T-helper 2 cell (primary cell): ENCODE measurements at regions not wholly inside any gene's neighbourhood (a gene's known extent, or its start where the extent isn't known, plus 50 kb on each side); places are given as distances from the start of the nearest gene placed in this dataset.

Source experiments
- DNase-seq, 5 experiments: peaks; one replicate each; pipeline versions ENCODE4 v3.0.0 to v3.0.0-alpha.2; 2012 to 2022

GRCh38 chr5:124102486-124102885, 590.5 kb downstream of the CSNK1G3 start:
- no peak for DNase-seq

DNA sequence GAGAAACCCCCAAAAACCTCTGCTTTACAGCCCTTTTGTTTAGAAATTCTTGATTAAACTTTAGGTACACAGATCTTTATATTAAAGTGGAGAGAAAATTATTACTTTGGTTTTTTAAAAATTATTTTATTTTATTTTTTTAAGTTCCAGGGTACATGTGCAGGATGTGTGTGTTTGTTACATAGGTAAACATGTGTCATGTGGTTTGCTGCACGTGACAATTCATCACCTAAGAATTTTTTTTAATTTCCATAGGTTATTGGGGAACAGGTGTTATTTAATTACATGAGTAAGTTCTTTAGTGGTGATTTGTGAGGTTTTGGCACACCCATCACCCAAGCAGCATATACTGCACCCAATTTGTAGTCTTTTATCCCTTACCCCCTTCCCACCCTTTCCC, 581.7 kb downstream of the CSNK1G3 start:
- no peak for DNase-seq

DNA sequence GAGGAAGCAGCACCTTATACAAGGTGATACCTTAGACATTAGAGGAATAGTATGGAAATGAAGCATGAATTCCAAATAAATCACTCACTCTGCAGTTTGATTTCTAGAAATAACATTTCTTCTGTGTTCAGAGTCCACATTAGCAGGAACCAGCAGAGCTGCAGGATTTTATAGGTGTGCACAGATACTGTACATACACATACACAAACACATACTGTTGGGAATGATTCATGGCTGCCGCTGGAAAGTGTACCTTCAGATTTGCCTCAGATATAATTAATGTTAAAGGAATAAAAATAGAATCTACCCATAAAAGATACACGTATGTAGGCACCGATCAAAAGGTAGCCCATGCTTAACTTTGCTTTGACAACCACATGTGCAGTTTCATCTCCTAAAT, 578.1 kb downstream of the CSNK1G3 start:
- DNase-seq: no peak

DNA sequence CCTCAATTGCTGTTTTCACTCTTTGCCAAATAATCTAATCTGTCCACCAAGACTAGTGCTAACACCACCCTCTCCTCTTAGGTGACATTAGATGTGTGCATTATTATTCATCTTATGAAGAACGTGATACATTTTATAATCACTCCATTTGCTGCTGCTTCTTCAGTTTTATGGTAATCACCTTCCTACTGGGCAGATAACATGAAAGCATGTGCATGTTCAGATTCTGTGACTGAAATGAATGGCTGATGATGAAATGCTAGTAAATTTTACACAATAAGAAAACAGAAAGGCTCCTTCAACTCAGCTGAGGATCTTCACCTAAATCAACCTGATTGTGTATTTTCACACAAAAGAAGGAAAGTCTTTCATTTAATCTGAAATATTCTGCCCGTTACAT, 577.6 kb downstream of the CSNK1G3 start:
- no peak for DNase-seq

- no peak for DNase-seq
Measured at GRCh38 chr5:124088289-124089032, 576.5 kb downstream of the CSNK1G3 start.

DNA sequence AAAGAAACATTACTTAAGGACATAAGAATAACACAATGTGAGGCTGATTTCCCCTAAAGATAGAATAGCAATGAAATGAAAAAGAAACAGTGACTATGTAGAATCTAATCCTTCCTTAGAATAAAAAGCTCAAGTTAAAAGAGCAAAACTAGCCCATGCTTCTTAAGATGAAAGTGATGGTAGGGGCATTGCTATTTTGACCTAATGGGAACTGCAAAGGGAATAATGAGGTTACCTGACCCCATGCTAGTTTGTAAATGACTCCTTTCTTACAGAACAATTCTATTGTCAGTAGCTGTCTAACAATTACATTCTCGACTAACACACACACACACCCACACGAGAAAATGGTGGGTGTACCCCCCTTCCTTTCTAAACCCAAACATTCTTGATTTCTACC, 575.8 kb downstream of the CSNK1G3 start:
- DNase-seq: no peak

DNA sequence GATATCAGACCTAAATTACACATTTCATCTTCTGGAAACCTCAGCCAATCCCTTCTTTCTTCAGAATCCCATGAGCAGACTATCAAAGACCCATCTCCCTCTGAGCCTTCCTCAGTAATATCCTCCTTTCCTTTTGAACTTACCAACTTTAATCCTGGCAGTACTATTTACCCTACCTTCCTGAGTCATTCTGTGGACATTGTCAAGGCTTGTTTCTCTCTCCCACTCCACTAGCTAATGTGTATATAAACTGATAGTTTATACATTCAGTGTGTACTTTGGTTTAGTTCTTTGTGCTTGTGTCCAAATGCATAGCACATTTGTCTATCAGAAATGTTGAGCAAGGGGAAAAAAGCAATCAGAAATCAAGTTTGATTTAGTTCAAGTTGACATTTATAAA, 568.3 kb downstream of the CSNK1G3 start:
- DNase-seq: no peak

- no peak for DNase-seq
Measured at GRCh38 chr5:124079062-124079461, 567.1 kb downstream of the CSNK1G3 start.

DNA sequence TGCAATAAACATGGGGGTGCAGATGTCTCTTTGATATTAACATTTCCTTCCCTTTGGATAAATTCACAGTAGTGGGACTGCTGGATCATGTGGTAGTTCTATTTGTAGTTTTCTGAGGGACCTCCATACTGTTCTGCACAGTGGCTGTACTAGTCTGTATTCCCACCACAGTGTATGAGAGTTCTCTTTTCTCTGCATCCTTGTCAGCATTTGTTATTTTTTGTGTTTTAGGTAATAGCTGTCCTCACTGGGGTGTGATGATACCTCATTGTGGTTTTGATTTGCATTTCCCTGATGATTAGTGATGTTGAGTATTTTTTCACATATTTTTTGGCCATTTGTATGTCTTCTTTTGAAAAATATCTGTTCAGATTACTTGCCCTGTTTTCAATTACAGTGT, 562.5 kb downstream of the CSNK1G3 start:
- no peak for DNase-seq

- no peak for DNase-seq
Measured at GRCh38 chr5:124072570-124072969, 560.6 kb downstream of the CSNK1G3 start.

DNA sequence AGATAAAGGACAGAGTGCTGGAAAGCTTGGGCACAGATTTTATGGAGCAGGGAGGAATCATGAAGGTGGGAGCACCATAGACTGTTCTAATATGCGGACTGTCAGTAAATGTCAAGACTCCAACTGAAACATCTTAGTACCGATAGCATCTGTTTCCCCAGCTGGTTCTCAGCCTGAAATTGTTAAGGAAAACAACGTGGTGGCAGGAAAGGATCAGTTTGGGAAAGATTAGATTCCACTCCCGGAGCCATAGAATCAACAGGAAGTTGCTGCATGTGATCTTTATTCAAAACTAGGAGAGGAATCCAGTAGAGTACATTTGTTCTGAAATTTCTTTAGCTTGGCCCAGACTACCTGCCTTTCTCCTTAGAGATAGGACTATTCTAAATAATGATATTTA, 559.1 kb downstream of the CSNK1G3 start:
- DNase-seq: no peak

DNA sequence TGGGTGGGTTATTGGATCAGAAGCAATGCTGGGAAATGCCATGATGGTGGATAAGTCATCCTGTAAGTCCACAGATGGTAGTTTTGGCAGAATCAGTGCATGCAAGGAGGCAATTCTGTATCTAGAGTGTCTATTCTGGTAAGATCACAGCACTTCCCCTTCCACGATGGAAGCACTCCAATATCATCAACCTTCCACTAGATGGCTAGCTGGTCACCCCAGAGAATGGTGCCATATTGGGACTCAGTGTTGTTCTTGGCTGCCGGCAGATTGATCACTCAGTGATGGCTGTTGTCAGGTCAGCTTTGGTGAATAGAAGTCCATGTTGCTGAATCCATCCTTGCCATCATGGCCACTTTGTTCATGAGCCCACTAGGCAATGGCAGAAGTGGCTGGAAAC, 553.5 kb downstream of the CSNK1G3 start:
- DNase-seq: no peak

GRCh38 chr5:124064956-124065355, 553.0 kb downstream of the CSNK1G3 start:
- DNase-seq: no peak

DNA sequence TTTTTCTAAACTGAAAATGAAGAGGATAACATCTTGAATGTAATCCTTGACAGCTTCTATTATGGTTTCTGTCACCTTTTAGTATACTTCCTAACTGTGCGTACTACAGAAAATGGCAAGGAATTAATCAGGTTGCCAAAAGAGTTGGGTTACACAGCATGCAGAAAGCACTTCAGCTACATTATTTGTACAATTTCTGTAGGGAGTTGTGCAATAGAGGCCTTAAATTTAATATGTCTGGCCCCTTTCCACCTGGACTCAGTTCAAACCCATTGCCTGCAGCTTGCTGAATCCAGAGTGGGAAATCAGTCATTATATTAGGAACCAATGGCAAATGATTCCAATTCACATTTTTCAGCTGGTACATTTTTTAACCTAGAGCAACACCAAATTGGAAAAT, 549.7 kb downstream of the CSNK1G3 start:
- DNase-seq: no peak

DNA sequence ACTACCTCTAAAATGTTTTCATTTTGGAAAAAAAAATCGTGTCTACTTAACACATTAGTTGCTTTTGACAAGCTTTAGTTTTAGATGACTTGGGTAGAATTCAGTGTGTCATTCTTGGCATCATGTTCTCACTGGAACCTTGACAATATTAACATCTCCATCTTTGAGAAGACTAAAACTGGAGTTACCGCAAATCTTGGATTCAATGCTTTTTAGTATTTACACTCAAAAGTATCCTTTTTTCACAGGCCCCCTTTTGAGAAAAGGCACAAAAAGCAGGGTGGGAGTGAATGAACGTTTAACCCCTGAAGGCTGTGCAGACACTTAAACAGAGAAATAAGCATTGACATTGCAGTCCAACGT, 549.1 kb downstream of the CSNK1G3 start:
- DNase-seq: no peak

DNA sequence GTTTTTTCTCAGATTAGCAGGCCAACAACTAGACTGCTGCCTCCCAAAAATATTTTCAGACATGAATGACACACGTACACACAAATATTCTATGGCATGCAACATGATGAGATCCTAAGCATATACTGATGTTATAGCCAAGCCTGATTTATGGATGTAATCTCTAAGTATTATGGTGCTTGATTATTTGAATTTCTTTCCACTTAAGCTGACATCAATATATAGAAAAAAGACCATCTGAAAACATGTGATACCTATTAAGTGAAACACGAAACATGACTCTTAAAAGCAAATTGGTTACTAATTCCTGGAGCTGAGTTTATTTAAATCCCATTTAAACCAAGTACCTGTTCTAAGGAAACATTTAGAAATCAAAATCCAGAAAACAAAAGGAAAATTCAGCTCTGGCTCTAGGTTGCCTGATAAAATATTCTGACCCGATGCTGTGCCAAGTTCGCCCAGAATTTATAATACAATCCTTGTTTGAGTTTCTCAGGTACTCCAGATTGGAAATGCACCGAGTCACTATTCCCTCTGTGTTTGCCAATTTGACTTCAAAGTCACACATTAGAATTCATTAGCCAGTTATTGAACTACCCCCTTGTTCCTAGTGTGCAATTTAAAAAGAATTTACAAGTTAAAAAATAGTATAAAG, 548.6 kb downstream of the CSNK1G3 start:
- DNase-seq: no peak

GRCh38 chr5:124060011-124060410, 548.0 kb downstream of the CSNK1G3 start:
- no peak for DNase-seq

- no peak for DNase-seq
Measured at GRCh38 chr5:124059200-124059599, 547.2 kb downstream of the CSNK1G3 start.

DNA sequence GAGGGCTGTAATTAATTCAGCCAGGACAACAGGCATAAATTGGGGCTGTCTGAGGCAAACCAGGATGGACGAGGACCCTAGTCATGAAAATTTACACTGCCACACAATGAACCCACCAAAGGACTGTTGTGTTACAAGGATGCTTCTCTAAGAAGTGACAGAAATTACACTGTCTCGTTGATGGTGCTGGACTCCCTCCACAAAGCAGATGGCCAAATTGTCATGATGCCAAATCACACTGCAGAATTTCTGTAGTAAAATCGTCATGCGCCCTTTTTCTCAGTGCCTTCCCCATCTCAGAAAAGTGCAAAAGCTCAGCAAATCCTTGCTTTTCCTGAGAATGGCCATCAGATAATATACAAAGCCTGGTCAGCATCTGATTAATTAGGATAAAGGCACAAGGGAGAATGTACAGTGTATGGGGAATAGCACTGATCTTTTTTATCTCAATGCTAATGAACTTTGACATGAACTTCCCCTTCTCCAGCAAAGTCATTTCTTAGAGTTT, 545.8 kb downstream of the CSNK1G3 start:
- DNase-seq: no peak

- no peak for DNase-seq
Measured at GRCh38 chr5:124056991-124057723, 545.2 kb downstream of the CSNK1G3 start.

DNA sequence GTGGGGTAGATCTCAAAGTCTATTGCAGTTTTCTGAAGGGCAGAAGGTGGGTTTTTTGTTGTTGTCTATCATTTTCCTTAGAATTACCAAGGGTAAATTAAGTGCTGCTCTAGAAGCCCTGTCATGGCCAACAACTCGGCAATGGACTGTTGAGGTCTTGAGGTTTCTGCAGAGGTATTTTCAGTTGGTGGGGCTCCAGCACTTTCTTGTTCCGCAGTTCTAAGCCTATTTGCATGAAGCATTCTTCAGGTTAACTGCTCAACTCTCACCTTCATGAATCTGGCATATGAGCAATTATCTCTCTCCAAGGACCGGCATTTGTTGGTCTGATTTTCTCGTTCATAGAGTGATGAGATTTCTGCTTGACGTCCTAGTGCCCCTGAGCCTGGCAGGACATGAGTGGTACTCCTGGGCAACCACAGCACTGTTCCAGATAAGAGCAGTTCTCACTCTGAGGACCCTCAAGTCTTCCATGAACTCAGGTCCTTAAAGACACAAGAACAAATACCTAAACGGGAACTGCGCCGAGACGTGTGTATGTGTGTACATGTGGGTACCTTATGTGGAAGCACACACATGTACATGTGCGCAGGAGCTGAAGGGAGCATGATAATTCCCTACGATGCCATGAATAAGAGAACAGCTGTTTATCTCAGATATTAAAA, 544.5 kb downstream of the CSNK1G3 start:
- no peak for DNase-seq

GRCh38 chr5:124055751-124056150, 543.8 kb downstream of the CSNK1G3 start:
- DNase-seq: no peak

GRCh38 chr5:124054564-124054963, 542.6 kb downstream of the CSNK1G3 start:
- no peak for DNase-seq
